ENCODE measurements at regions not wholly inside any gene's neighbourhood (a gene's known extent, or its start where the extent isn't known, plus 50 kb on each side); places are given as distances from the start of the nearest gene placed in this dataset.

- TF ChIP-seq, protein P1, sequence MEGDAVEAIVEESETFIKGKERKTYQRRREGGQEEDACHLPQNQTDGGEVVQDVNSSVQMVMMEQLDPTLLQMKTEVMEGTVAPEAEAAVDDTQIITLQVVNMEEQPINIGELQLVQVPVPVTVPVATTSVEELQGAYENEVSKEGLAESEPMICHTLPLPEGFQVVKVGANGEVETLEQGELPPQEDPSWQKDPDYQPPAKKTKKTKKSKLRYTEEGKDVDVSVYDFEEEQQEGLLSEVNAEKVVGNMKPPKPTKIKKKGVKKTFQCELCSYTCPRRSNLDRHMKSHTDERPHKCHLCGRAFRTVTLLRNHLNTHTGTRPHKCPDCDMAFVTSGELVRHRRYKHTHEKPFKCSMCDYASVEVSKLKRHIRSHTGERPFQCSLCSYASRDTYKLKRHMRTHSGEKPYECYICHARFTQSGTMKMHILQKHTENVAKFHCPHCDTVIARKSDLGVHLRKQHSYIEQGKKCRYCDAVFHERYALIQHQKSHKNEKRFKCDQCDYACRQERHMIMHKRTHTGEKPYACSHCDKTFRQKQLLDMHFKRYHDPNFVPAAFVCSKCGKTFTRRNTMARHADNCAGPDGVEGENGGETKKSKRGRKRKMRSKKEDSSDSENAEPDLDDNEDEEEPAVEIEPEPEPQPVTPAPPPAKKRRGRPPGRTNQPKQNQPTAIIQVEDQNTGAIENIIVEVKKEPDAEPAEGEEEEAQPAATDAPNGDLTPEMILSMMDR (IDR thresholded peaks at IDR 0.05), result no peak
- TF ChIP-seq EZH2phosphoT487 (IDR thresholded peaks at IDR 0.05), result no peak
Measured at GRCh38 chr1:104259481-104259880, 509.8 kb downstream of the AMY1C start.
